ENCODE measurements at regions not wholly inside any gene's neighbourhood (a gene's known extent, or its start where the extent isn't known, plus 50 kb on each side); places are given as distances from the start of the nearest gene placed in this dataset.

DNA sequence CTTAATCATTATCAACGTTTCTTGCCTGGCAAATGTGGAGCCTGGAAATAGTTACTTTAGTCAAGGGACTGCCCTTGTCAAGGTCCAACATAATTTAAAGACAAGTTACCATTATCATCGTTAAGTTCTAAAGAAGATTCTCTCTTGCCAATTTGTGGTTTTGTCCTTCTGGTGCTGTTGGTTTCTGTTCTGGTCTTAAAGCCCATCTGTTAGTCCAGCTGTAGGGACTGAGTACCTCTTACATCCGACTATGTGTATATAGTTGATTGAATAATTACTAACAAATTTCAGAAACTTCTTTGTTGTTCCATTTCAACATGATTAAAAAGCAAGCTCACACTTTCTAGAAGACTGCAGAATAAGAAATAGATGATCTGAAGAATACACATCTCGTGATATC is 1854.9 kb downstream of the MAT2B start:
- TF ChIP-seq, protein P1, sequence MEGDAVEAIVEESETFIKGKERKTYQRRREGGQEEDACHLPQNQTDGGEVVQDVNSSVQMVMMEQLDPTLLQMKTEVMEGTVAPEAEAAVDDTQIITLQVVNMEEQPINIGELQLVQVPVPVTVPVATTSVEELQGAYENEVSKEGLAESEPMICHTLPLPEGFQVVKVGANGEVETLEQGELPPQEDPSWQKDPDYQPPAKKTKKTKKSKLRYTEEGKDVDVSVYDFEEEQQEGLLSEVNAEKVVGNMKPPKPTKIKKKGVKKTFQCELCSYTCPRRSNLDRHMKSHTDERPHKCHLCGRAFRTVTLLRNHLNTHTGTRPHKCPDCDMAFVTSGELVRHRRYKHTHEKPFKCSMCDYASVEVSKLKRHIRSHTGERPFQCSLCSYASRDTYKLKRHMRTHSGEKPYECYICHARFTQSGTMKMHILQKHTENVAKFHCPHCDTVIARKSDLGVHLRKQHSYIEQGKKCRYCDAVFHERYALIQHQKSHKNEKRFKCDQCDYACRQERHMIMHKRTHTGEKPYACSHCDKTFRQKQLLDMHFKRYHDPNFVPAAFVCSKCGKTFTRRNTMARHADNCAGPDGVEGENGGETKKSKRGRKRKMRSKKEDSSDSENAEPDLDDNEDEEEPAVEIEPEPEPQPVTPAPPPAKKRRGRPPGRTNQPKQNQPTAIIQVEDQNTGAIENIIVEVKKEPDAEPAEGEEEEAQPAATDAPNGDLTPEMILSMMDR (conservative IDR thresholded peaks at IDR 0.05; ENCODE audit: low read length): no peak
- TF ChIP-seq EZH2phosphoT487 (IDR thresholded peaks at IDR 0.05; ENCODE audit: borderline replicate concordance, low read depth, low read length): no peak
